HEK293 (cell line): ENCODE measurements at regions not wholly inside any gene's neighbourhood (a gene's known extent, or its start where the extent isn't known, plus 50 kb on each side); places are given as distances from the start of the nearest gene placed in this dataset.

ENCODE experiments used
- CTCF ChIA-PET: fragments of 350-600 bp; formaldehyde crosslinking; extraction: SDS; loops from one replicate; lab custom pipeline; 2021; ENCODE audit warnings: antibody characterized with exemption; lab: Yijun Ruan, JAX
- POLR2A ChIA-PET: fragments of 300-600 bp; formaldehyde crosslinking; extraction: SDS; loops from one replicate; lab custom pipeline; 2020; ENCODE audit warnings: antibody characterized with exemption, inconsistent platforms; lab: Yijun Ruan, JAX
- H3K27ac ChIP-seq: fragments of 200-500 bp; sonication (Bioruptor generic); 2 replicates; pipeline ENCODE4 v1.5.1; 2014; ENCODE audit warnings: low read depth, low read length, control low read depth, inconsistent platforms; ENCODE audit errors: extremely low read depth
- H3K36me3 ChIP-seq, 2 experiments: fragments of 200-500 bp in 1 of 2; sonication (Bioruptor generic) in 1 of 2; 1 replicate in 1 of 2; 2 replicates in 1 of 2; pipeline ENCODE4 v1.5.1; 2014 to 2017; ENCODE audit warnings: inconsistent platforms in 2 of 2, low read length in 2 of 2; ENCODE audit not compliant: control insufficient read depth in 2 of 2, insufficient read depth in 1 of 2
- H3K4me1 ChIP-seq: fragments of 200-500 bp; sonication (Bioruptor generic); 2 replicates; pipeline ENCODE4 v1.5.1; 2014; ENCODE audit warnings: mild to moderate bottlenecking, low read length, inconsistent platforms; ENCODE audit not compliant: control insufficient read depth, insufficient read depth
- H3K4me3 ChIP-seq: 2 replicates; pipeline ENCODE4 v1.5.1; 2011; ENCODE audit warnings: low read depth, mild to moderate bottlenecking, control low read depth, low read length, moderate library complexity
- H3K9me3 ChIP-seq: fragments of 200-500 bp; sonication (Bioruptor generic); 2 replicates; pipeline ENCODE4 v1.5.1; 2014; ENCODE audit warnings: low read depth, low read length, inconsistent platforms; ENCODE audit not compliant: control insufficient read depth, insufficient read depth
- AEBP2 ChIP-seq: fragments of 450-650 bp; formaldehyde crosslinking; IDR thresholded peaks from 2 replicates; pipeline ENCODE4 v1.5.1; 2016; ENCODE audit warnings: missing biosample characterization, missing genetic modification characterization, borderline replicate concordance
- GFI1B ChIP-seq: fragments of 450-650 bp; formaldehyde crosslinking; IDR thresholded peaks from 2 replicates; pipeline ENCODE4 v1.5.1; 2016; ENCODE audit warnings: missing biosample characterization, missing genetic modification characterization
- PATZ1 ChIP-seq: fragments of 450-650 bp; formaldehyde crosslinking; IDR thresholded peaks from 2 replicates; pipeline ENCODE4 v1.5.1; 2016; ENCODE audit warnings: missing biosample characterization, missing genetic modification characterization
- PBX3 ChIP-seq: sonication (generic); formaldehyde crosslinking; IDR thresholded peaks from 2 replicates; pipeline ENCODE4 v1.8.1; 2022; ENCODE audit warnings: mild to moderate bottlenecking, moderate library complexity, missing genetic modification reagents
- SP3 ChIP-seq: fragments of 450-650 bp; formaldehyde crosslinking; IDR thresholded peaks from 2 replicates; pipeline ENCODE4 v1.5.1; 2016; ENCODE audit warnings: missing biosample characterization, missing genetic modification characterization
- TRIM28 ChIP-seq: IDR thresholded peaks from 2 replicates; pipeline ENCODE4 v1.6.1; 2011; ENCODE audit warnings: low read length, control low read depth, borderline replicate concordance
- WT1 ChIP-seq: fragments of 450-650 bp; formaldehyde crosslinking; IDR thresholded peaks from 2 replicates; pipeline ENCODE4 v1.5.1; 2016; ENCODE audit warnings: missing biosample characterization, missing genetic modification characterization
- ZBTB6 ChIP-seq: fragments of 450-650 bp; formaldehyde crosslinking; IDR thresholded peaks from 2 replicates; pipeline ENCODE4 v1.5.1; 2017; ENCODE audit warnings: missing biosample characterization, missing genetic modification characterization
- ZNF10 ChIP-seq: fragments of 450-650 bp; formaldehyde crosslinking; IDR thresholded peaks from 2 replicates; pipeline ENCODE4 v1.5.1; 2017; ENCODE audit warnings: missing biosample characterization, missing genetic modification characterization
- ZNF114 ChIP-seq: fragments of 450-650 bp; formaldehyde crosslinking; IDR thresholded peaks from 2 replicates; pipeline ENCODE4 v1.5.0; 2017; ENCODE audit warnings: missing biosample characterization, missing genetic modification characterization
- ZNF133 ChIP-seq: fragments of 450-650 bp; formaldehyde crosslinking; IDR thresholded peaks from 2 replicates; pipeline ENCODE4 v1.5.1; 2016; ENCODE audit warnings: missing biosample characterization, missing genetic modification characterization
- ZNF16 ChIP-seq: fragments of 450-650 bp; formaldehyde crosslinking; IDR thresholded peaks from 2 replicates; pipeline ENCODE4 v1.5.1; 2016; ENCODE audit warnings: low read depth, missing biosample characterization, missing genetic modification characterization
- ZNF174 ChIP-seq: fragments of 450-650 bp; formaldehyde crosslinking; IDR thresholded peaks from 2 replicates; pipeline ENCODE4 v1.5.0; 2017; ENCODE audit warnings: missing biosample characterization, mild to moderate bottlenecking, missing genetic modification characterization
- ZNF184 ChIP-seq: fragments of 450-650 bp; IDR thresholded peaks from 2 replicates; pipeline ENCODE4 v1.5.1; 2018; ENCODE audit warnings: missing biosample characterization, mild to moderate bottlenecking, missing genetic modification characterization
- ZNF214 ChIP-seq: fragments of 450-650 bp; formaldehyde crosslinking; IDR thresholded peaks from 2 replicates; pipeline ENCODE4 v1.5.1; 2017; ENCODE audit warnings: missing biosample characterization, mild to moderate bottlenecking, missing genetic modification characterization, borderline replicate concordance
- ZNF362 ChIP-seq: fragments of 450-650 bp; formaldehyde crosslinking; IDR thresholded peaks from 2 replicates; pipeline ENCODE4 v1.5.1; 2016; ENCODE audit warnings: missing biosample characterization, missing genetic modification characterization
- ZNF394 ChIP-seq: fragments of 450-650 bp; formaldehyde crosslinking; IDR thresholded peaks from 2 replicates; pipeline ENCODE4 v1.5.1; 2016; ENCODE audit warnings: missing biosample characterization, missing genetic modification characterization, mild to moderate bottlenecking, moderate library complexity, borderline replicate concordance
- ZNF518A ChIP-seq: fragments of 450-650 bp; formaldehyde crosslinking; conservative IDR thresholded peaks from 2 replicates; pipeline ENCODE4 v1.5.1; 2016; ENCODE audit warnings: low read depth, missing biosample characterization, missing genetic modification characterization
- ZNF555 ChIP-seq: fragments of 450-650 bp; formaldehyde crosslinking; conservative IDR thresholded peaks from 2 replicates; pipeline ENCODE4 v1.5.1; 2017; ENCODE audit warnings: missing biosample characterization, mild to moderate bottlenecking, missing genetic modification characterization, inconsistent platforms
- ZNF768 ChIP-seq: fragments of 450-650 bp; formaldehyde crosslinking; IDR thresholded peaks from 2 replicates; pipeline ENCODE4 v1.5.1; 2018; ENCODE audit warnings: missing biosample characterization, mild to moderate bottlenecking, missing genetic modification characterization

GRCh38 chr3:135690664-135691063, 274.9 kb upstream of the PPP2R3A start (continued):
- TF ChIP-seq ZNF768 (no peak), ZNF16 (no peak), ZNF114 (tag by site-specific recombination) (no peak), ZNF394 (tag by site-specific recombination) (no peak), ZNF518A (tag by site-specific recombination) (no peak), ZNF133 (tag by site-specific recombination) (no peak)
- TF ChIP-seq, all 188 proteins: peak for 0

- no peaks in the 10 kb centered on the region for H3K9me3 ChIP-seq
- H3K36me3 ChIP-seq, result no peaks in the 10 kb centered on the region
- POLR2A ChIA-PET, result no interaction called here
- no peaks in the 10 kb centered on the region for H3K4me1 ChIP-seq
- CTCF ChIA-PET, result no interaction called here
- no peak overlapping the region for H3K4me3 ChIP-seq
- no peak overlapping the region for H3K27ac ChIP-seq
- TF ChIP-seq ZNF214 (no peak), TRIM28 (no peak), ZNF184 (tag by site-specific recombination) (no peak), ZNF362 (tag by site-specific recombination) (no peak), WT1 (no peak), ZNF174 (tag by site-specific recombination) (no peak), PBX3 (CRISPR knock-in tag) (no peak), GFI1B (tag by site-specific recombination) (no peak), ZBTB6 (tag by site-specific recombination) (no peak), SP3 (tag by site-specific recombination) (no peak), ZNF10 (no peak), PATZ1 (tag by site-specific recombination) (no peak), AEBP2 (tag by site-specific recombination) (no peak), ZNF555 (tag by site-specific recombination) (no peak)
Measured at GRCh38 chr3:135691240-135691639, 274.3 kb upstream of the PPP2R3A start.
